Keratinocyte (primary cell): ENCODE measurements at regions not wholly inside any gene's neighbourhood (a gene's known extent, or its start where the extent isn't known, plus 50 kb on each side); places are given as distances from the start of the nearest gene placed in this dataset.

Experiments
- DNase-seq: peaks from one replicate; pipeline ENCODE4 v3.0.0-alpha.2; 2011; ENCODE audit warnings: low read depth, missing footprints, low spot score
- FAIRE-seq: peaks from 2 replicates; lab custom pipeline; 2011; peaks lifted over from hg19 to GRCh38; lab: Jason Lieb, UNC
- H2AFZ ChIP-seq: 2 replicates; pipeline ENCODE4 v1.6.0; 2012; ENCODE audit warnings: low read length, control low read depth, inconsistent platforms; ENCODE audit not compliant: control insufficient read depth
- H3K27ac ChIP-seq: 2 replicates; pipeline ENCODE4 v1.5.1; 2011; ENCODE audit warnings: low read length; ENCODE audit not compliant: control insufficient read depth, insufficient read depth
- H3K27me3 ChIP-seq: 3 replicates; pipeline ENCODE4 v1.6.0; 2011; ENCODE audit warnings: low read length; ENCODE audit not compliant: control insufficient read depth, insufficient read depth; ENCODE audit errors: extremely low read depth
- H3K36me3 ChIP-seq, 2 experiments: 2 replicates in 1 of 2; 3 replicates in 1 of 2; pipeline ENCODE4 v1.5.1; 2011; ENCODE audit warnings: low read length in 2 of 2, mild to moderate bottlenecking in 1 of 2; ENCODE audit not compliant: control insufficient read depth in 2 of 2, insufficient read depth in 2 of 2; ENCODE audit errors: extremely low read depth in 1 of 2
- H3K4me1 ChIP-seq: 3 replicates; pipeline ENCODE4 v1.5.1; 2011; ENCODE audit warnings: low read length; ENCODE audit not compliant: control insufficient read depth, insufficient read depth; ENCODE audit errors: extremely low read depth
- H3K4me2 ChIP-seq: 3 replicates; pipeline ENCODE4 v1.6.0; 2011; ENCODE audit warnings: low read depth, low read length; ENCODE audit not compliant: control insufficient read depth, insufficient read depth; ENCODE audit errors: extremely low read depth
- H3K4me3 ChIP-seq, 3 experiments: fragments of 200-600 bp in 1 of 3; sonication (generic) in 1 of 3; 2 replicates in 2 of 3; 3 replicates in 1 of 3; pipeline ENCODE4 v1.5.1; 2011 to 2016; ENCODE audit warnings: low read length in 3 of 3, mild to moderate bottlenecking in 3 of 3, control low read depth in 2 of 3, inconsistent platforms in 1 of 3, low read depth in 1 of 3, mixed read lengths in 1 of 3, mixed run types in 1 of 3, moderate library complexity in 1 of 3; ENCODE audit not compliant: control insufficient read depth in 2 of 3, insufficient read depth in 2 of 3; ENCODE audit errors: extremely low read depth in 1 of 3
- H3K79me2 ChIP-seq: 2 replicates; pipeline ENCODE4 v1.6.0; 2012; ENCODE audit warnings: low read length; ENCODE audit not compliant: control insufficient read depth, insufficient read depth
- H3K9ac ChIP-seq: 3 replicates; pipeline ENCODE4 v1.6.0; 2011; ENCODE audit warnings: low read length; ENCODE audit not compliant: control insufficient read depth, insufficient read depth; ENCODE audit errors: extremely low read depth
- H3K9me1 ChIP-seq: 3 replicates; pipeline ENCODE4 v1.6.0; 2011; ENCODE audit warnings: low read length; ENCODE audit not compliant: control insufficient read depth, insufficient read depth; ENCODE audit errors: extremely low read depth
- H3K9me3 ChIP-seq: 2 replicates; pipeline ENCODE4 v1.5.1; 2012; ENCODE audit warnings: low read depth, low read length; ENCODE audit not compliant: control insufficient read depth
- H4K20me1 ChIP-seq: 3 replicates; pipeline ENCODE4 v1.6.0; 2011; ENCODE audit warnings: low read length; ENCODE audit not compliant: control insufficient read depth, insufficient read depth; ENCODE audit errors: extremely low read depth
- CTCF ChIP-seq, 3 experiments: IDR thresholded peaks in 1 of 3; conservative IDR thresholded peaks in 1 of 3; optimal IDR thresholded peaks in 1 of 3; 2 replicates in 2 of 3; 3 replicates in 1 of 3; pipeline versions ENCODE3 to v1.5.1; 2011; ENCODE audit warnings: low read length in 3 of 3, mild to moderate bottlenecking in 3 of 3, moderate library complexity in 2 of 3, control low read depth in 1 of 3, inconsistent platforms in 1 of 3; ENCODE audit not compliant: insufficient read depth in 2 of 3; ENCODE audit errors: extremely low read depth in 1 of 3
- EZH2 ChIP-seq: IDR thresholded peaks from one replicate; pipeline ENCODE4 v1.6.1; 2012; ENCODE audit warnings: inconsistent platforms, mild to moderate bottlenecking, low read length, moderate library complexity
- dilution Hi-C: fragments of 300-500 bp; cut with MboI; formaldehyde crosslinking; loops from one replicate; pipeline ENCODE4 v1.7.0; 2020; ENCODE audit warnings: low sequenced_read_pairs; ENCODE audit not compliant: extremely low pct_ligation_motif_present

- Histone ChIP-seq H3K27me3 (no peaks in the 10 kb centered on the region), H3K36me3 (peaks cover 30 to 39% of the 10 kb centered on the region in 2 experiments), H3K9ac (no peak overlapping the region), H3K79me2 (peaks cover 20% of the 10 kb centered on the region), H3K4me3 (no peak overlapping the region), H3K4me2 (no peak overlapping the region), H3K9me1 (no peaks in the 10 kb centered on the region), H3K27ac (no peak overlapping the region), H2AFZ (no peak overlapping the region), H4K20me1 (peaks cover 11% of the 10 kb centered on the region), H3K4me1 (no peaks in the 10 kb centered on the region), H3K9me3 (peaks cover 2% of the 10 kb centered on the region)
- TF ChIP-seq CTCF (optimal IDR thresholded peaks at IDR 0.05 in 1 of 3, IDR thresholded peaks at IDR 0.05 in 1 of 3, conservative IDR thresholded peaks at IDR 0.05 in 1 of 3; ENCODE audit: extremely low read depth in 1 of 3, insufficient read depth in 2 of 3, low read length in 3 of 3) (no peak), EZH2 (no peak)
- dilution Hi-C loops: no loop called here
- DNase-seq (no peak), FAIRE-seq (no peak)
Observed at GRCh38 chr12:124475295-124476010, 92.0 kb downstream of the NCOR2 start.

GRCh38 chr12:124474709-124475108, 92.7 kb downstream of the NCOR2 start:
- H4K20me1 ChIP-seq: peaks cover 5% of the 10 kb centered on the region
- no peak for TF ChIP-seq CTCF (optimal IDR thresholded peaks at IDR 0.05 in 1 of 3, IDR thresholded peaks at IDR 0.05 in 1 of 3, conservative IDR thresholded peaks at IDR 0.05 in 1 of 3; ENCODE audit: extremely low read depth in 1 of 3, insufficient read depth in 2 of 3, low read length in 3 of 3)
- TF ChIP-seq EZH2: no peak

More at GRCh38 chr12:124474709-124475108, 92.7 kb downstream of the NCOR2 start:
- Histone ChIP-seq H3K4me1 (no peaks in the 10 kb centered on the region), H3K27me3 (no peaks in the 10 kb centered on the region), H3K36me3 (peaks cover 32 to 43% of the 10 kb centered on the region in 2 experiments), H3K4me3 (no peak overlapping the region), H3K79me2 (peaks cover 15% of the 10 kb centered on the region), H3K9me3 (peaks cover 5% of the 10 kb centered on the region), H2AFZ (no peak overlapping the region), H3K9me1 (no peaks in the 10 kb centered on the region), H3K4me2 (no peak overlapping the region), H3K27ac (no peak overlapping the region), H3K9ac (no peak overlapping the region)
- FAIRE-seq: no peak
- DNase-seq: no peak
- dilution Hi-C loops: no loop called here
